ENCODE measurements at regions not wholly inside any gene's neighbourhood (a gene's known extent, or its start where the extent isn't known, plus 50 kb on each side); places are given as distances from the start of the nearest gene placed in this dataset.

GRCh38 chr12:24102676-24103075 is 153.2 kb upstream of the SOX5 start:
- no peak overlapping the region for H3K4me3 Mint-ChIP-seq (ENCODE audit: low read depth, unreplicated experiment)
- CTCF ChIA-PET = interaction anchor here (0.5 kb wide), 1 partner anchor 123 kb away, joined by 5 read pairs; no protein-coding TSS in a partner anchor
- no peak for DNase-seq
- no peaks in the 10 kb centered on the region for H3K36me3 Mint-ChIP-seq (ENCODE audit: insufficient read depth, unreplicated experiment)
- TF ChIP-seq, protein P1, sequence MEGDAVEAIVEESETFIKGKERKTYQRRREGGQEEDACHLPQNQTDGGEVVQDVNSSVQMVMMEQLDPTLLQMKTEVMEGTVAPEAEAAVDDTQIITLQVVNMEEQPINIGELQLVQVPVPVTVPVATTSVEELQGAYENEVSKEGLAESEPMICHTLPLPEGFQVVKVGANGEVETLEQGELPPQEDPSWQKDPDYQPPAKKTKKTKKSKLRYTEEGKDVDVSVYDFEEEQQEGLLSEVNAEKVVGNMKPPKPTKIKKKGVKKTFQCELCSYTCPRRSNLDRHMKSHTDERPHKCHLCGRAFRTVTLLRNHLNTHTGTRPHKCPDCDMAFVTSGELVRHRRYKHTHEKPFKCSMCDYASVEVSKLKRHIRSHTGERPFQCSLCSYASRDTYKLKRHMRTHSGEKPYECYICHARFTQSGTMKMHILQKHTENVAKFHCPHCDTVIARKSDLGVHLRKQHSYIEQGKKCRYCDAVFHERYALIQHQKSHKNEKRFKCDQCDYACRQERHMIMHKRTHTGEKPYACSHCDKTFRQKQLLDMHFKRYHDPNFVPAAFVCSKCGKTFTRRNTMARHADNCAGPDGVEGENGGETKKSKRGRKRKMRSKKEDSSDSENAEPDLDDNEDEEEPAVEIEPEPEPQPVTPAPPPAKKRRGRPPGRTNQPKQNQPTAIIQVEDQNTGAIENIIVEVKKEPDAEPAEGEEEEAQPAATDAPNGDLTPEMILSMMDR (IDR thresholded peaks at IDR 0.05; ENCODE audit: unreplicated experiment) = no peak
- H3K27me3 Mint-ChIP-seq (ENCODE audit: unreplicated experiment) = no peaks in the 10 kb centered on the region
- no peaks in the 10 kb centered on the region for H3K4me1 Mint-ChIP-seq (ENCODE audit: low read depth, unreplicated experiment)
- H3K27ac Mint-ChIP-seq (ENCODE audit: unreplicated experiment) = no peak overlapping the region
- intact Hi-C loops (cut with micrococcal nuclease; ENCODE audit: unreplicated experiment) = no loop called here
- no TSS peak for BruUV-seq (replicated peaks)
- no peaks in the 10 kb centered on the region for H3K9me3 Mint-ChIP-seq (ENCODE audit: low read depth, unreplicated experiment)

DNA sequence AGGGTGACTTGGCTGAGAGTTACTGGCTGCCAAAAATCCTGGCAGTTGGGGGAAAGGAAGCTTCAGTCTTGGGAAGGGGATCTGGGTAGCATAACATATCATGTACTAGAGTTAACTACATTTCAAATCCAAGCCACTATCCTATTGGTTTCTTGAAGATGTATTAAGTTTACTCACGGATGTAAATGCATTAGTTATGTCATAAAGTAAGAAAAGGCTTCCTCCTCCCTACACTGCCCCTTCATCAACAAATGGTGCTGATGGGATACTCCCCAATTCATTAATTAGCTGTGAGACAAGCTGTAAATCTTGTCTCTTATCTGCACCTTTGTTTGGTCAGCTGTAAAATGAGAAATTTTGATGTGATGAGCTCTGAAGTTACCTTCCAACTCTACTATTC is 150.1 kb upstream of the SOX5 start:
- TF ChIP-seq, protein P1 (IDR thresholded peaks at IDR 0.05; ENCODE audit: unreplicated experiment) = no peak
- Mint-ChIP-seq H3K4me3 (ENCODE audit: low read depth, unreplicated experiment) (no peak overlapping the region), H3K27me3 (ENCODE audit: unreplicated experiment) (no peaks in the 10 kb centered on the region), H3K27ac (ENCODE audit: unreplicated experiment) (no peak overlapping the region), H3K9me3 (ENCODE audit: low read depth, unreplicated experiment) (peaks cover 7% of the 10 kb centered on the region), H3K4me1 (ENCODE audit: low read depth, unreplicated experiment) (no peaks in the 10 kb centered on the region), H3K36me3 (ENCODE audit: insufficient read depth, unreplicated experiment) (no peaks in the 10 kb centered on the region)
- intact Hi-C loops (cut with micrococcal nuclease; ENCODE audit: unreplicated experiment) = no loop called here
- BruUV-seq (replicated peaks) = no TSS peak
- DNase-seq = no peak
- CTCF ChIA-PET = no interaction called here

DNA sequence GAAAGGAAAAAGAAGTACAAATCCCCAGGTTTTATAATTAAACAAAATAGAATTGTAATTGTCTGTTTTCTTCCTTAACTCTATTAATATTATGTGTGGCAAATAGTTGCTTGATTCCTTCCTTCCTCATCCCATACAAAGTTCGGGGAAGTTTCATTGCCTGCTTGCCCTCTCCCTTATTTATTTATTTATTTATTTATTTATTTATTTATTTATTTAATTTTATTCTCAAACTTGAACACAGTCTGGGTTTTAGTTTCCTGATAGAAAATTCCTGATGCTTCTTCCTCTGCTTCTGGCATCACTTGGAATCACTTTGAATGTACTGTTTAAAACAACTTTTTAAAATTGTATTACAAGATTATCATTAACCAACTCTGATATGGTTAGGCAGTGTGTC is 145.8 kb upstream of the SOX5 start:
- DNase-seq = no peak
- Mint-ChIP-seq H3K36me3 (ENCODE audit: insufficient read depth, unreplicated experiment) (no peaks in the 10 kb centered on the region), H3K27ac (ENCODE audit: unreplicated experiment) (no peak overlapping the region), H3K4me1 (ENCODE audit: low read depth, unreplicated experiment) (no peaks in the 10 kb centered on the region), H3K27me3 (ENCODE audit: unreplicated experiment) (no peaks in the 10 kb centered on the region), H3K4me3 (ENCODE audit: low read depth, unreplicated experiment) (no peak overlapping the region), H3K9me3 (ENCODE audit: low read depth, unreplicated experiment) (peaks cover 10% of the 10 kb centered on the region)
- CTCF ChIA-PET = no interaction called here
- no TSS peak for BruUV-seq (replicated peaks)
- intact Hi-C loops (cut with micrococcal nuclease; ENCODE audit: unreplicated experiment) = no loop called here
- TF ChIP-seq, protein P1 (IDR thresholded peaks at IDR 0.05; ENCODE audit: unreplicated experiment) = no peak

DNA sequence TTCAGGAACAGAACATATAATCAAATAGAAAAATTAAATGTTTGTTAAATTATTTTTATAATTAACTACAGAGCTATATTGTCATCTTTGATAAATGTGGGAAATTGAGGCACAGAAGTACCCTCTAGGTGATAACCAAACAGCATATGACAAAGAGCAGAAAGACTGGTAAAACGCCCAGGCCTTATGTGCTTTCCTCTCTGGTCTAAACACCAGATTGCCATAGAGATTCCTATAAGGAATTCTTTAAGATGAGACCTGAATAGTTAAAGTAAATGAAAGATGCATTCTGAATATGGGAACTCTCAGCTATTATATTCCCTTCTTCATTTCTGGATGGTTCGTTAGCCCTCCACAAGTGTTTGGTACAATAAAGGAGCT is 140.0 kb upstream of the SOX5 start:
- DNase-seq = no peak
- Mint-ChIP-seq H3K36me3 (ENCODE audit: insufficient read depth, unreplicated experiment) (no peaks in the 10 kb centered on the region), H3K27me3 (ENCODE audit: unreplicated experiment) (no peaks in the 10 kb centered on the region), H3K27ac (ENCODE audit: unreplicated experiment) (no peak overlapping the region), H3K4me1 (ENCODE audit: low read depth, unreplicated experiment) (no peaks in the 10 kb centered on the region), H3K9me3 (ENCODE audit: low read depth, unreplicated experiment) (peaks cover 3% of the 10 kb centered on the region), H3K4me3 (ENCODE audit: low read depth, unreplicated experiment) (no peak overlapping the region)
- BruUV-seq (replicated peaks) = no TSS peak
- intact Hi-C loops (cut with micrococcal nuclease; ENCODE audit: unreplicated experiment) = no loop called here
- TF ChIP-seq, protein P1 (IDR thresholded peaks at IDR 0.05; ENCODE audit: unreplicated experiment) = no peak
- CTCF ChIA-PET = no interaction called here

Measured in Calu3 (cell line).